ENCODE measurements at regions not wholly inside any gene's neighbourhood (a gene's known extent, or its start where the extent isn't known, plus 50 kb on each side); places are given as distances from the start of the nearest gene placed in this dataset.

GRCh38 chr7:19537942-19538401 lies 170.9 kb downstream of the POLR1F start:
- TF ChIP-seq, protein P1, sequence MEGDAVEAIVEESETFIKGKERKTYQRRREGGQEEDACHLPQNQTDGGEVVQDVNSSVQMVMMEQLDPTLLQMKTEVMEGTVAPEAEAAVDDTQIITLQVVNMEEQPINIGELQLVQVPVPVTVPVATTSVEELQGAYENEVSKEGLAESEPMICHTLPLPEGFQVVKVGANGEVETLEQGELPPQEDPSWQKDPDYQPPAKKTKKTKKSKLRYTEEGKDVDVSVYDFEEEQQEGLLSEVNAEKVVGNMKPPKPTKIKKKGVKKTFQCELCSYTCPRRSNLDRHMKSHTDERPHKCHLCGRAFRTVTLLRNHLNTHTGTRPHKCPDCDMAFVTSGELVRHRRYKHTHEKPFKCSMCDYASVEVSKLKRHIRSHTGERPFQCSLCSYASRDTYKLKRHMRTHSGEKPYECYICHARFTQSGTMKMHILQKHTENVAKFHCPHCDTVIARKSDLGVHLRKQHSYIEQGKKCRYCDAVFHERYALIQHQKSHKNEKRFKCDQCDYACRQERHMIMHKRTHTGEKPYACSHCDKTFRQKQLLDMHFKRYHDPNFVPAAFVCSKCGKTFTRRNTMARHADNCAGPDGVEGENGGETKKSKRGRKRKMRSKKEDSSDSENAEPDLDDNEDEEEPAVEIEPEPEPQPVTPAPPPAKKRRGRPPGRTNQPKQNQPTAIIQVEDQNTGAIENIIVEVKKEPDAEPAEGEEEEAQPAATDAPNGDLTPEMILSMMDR (IDR thresholded peaks at IDR 0.05) = no peak
- H3K4me3 Mint-ChIP-seq = no peak overlapping the region
- ATAC-seq (ENCODE audit: low read depth) = no peak
- ChIA-PET CTCF (no interaction called here), POLR2A (no interaction called here)
- no peak for DNase-seq
- no peaks in the 10 kb centered on the region for H3K27me3 Mint-ChIP-seq
- H3K4me1 Mint-ChIP-seq = no peaks in the 10 kb centered on the region
- H3K36me3 Mint-ChIP-seq (ENCODE audit: low read depth) = no peaks in the 10 kb centered on the region
- no peaks in the 10 kb centered on the region for H3K9me3 Mint-ChIP-seq
- intact Hi-C loops (cut with micrococcal nuclease) = no loop called here
- no peak overlapping the region for H3K27ac Mint-ChIP-seq

GRCh38 chr7:19533266-19533665 lies 175.6 kb downstream of the POLR1F start:
- ATAC-seq (ENCODE audit: low read depth) = no peak
- DNase-seq = no peak
- ChIA-PET CTCF (no interaction called here), POLR2A (no interaction called here)
- Mint-ChIP-seq H3K9me3 (no peaks in the 10 kb centered on the region), H3K4me3 (no peak overlapping the region), H3K4me1 (no peaks in the 10 kb centered on the region), H3K27ac (no peak overlapping the region), H3K36me3 (ENCODE audit: low read depth) (no peaks in the 10 kb centered on the region), H3K27me3 (no peaks in the 10 kb centered on the region)
- intact Hi-C loops (cut with micrococcal nuclease) = no loop called here
- TF ChIP-seq, protein P1 (IDR thresholded peaks at IDR 0.05) = no peak

- no peak for DNase-seq
These were observed 178.0 kb downstream of the POLR1F start for GRCh38 chr7:19530852-19531251.

GRCh38 chr7:19530261-19530660 lies 178.6 kb downstream of the POLR1F start:
- no peaks in the 10 kb centered on the region for H3K36me3 Mint-ChIP-seq (ENCODE audit: low read depth)
- CTCF ChIA-PET = no interaction called here
- intact Hi-C loops (cut with micrococcal nuclease) = no loop called here

More at GRCh38 chr7:19530852-19531251, 178.0 kb downstream of the POLR1F start:
- ATAC-seq (ENCODE audit: low read depth) = no peak
- TF ChIP-seq, protein P1 (IDR thresholded peaks at IDR 0.05) = no peak
- Mint-ChIP-seq H3K4me1 (no peaks in the 10 kb centered on the region), H3K9me3 (no peaks in the 10 kb centered on the region), H3K27me3 (no peaks in the 10 kb centered on the region), H3K27ac (no peak overlapping the region), H3K4me3 (no peak overlapping the region), H3K36me3 (ENCODE audit: low read depth) (no peaks in the 10 kb centered on the region)
- ChIA-PET POLR2A (no interaction called here), CTCF (no interaction called here)
- intact Hi-C loops (cut with micrococcal nuclease) = no loop called here

DNA sequence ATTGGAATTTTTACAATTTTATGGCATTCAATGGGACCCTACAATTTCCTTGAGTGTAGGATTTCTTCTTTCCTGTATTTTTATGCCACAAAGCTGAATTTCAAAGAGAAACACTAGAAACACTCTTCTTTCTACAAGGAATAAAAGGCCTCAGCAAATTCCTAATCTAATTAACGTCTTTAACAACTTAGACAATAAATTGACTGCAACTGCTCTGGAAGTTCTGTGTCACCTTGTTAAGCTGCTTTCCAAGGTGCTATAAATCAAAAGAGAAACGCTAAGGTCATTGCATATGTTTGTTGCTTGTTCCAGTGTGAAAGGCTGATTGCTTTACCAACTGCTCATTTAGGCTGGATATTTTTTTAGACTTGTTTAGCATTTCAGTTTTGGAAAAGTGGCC lies 182.2 kb downstream of the POLR1F start:
- Mint-ChIP-seq H3K9me3 (no peaks in the 10 kb centered on the region), H3K27ac (no peak overlapping the region), H3K36me3 (ENCODE audit: low read depth) (no peaks in the 10 kb centered on the region), H3K4me1 (no peaks in the 10 kb centered on the region), H3K27me3 (no peaks in the 10 kb centered on the region), H3K4me3 (no peak overlapping the region)
- ATAC-seq (ENCODE audit: low read depth) (no peak), DNase-seq (no peak)
- ChIA-PET POLR2A (no interaction called here), CTCF (no interaction called here)
- intact Hi-C loops (cut with micrococcal nuclease) = no loop called here
- TF ChIP-seq, protein P1 (IDR thresholded peaks at IDR 0.05) = no peak

More at GRCh38 chr7:19530261-19530660, 178.6 kb downstream of the POLR1F start:
- Mint-ChIP-seq H3K4me3 (no peak overlapping the region), H3K9me3 (no peaks in the 10 kb centered on the region), H3K4me1 (no peaks in the 10 kb centered on the region), H3K27me3 (no peaks in the 10 kb centered on the region), H3K27ac (no peak overlapping the region)
- TF ChIP-seq, protein P1 (IDR thresholded peaks at IDR 0.05) = no peak
- DNase-seq (no peak), ATAC-seq (ENCODE audit: low read depth) (no peak)
- POLR2A ChIA-PET = no interaction called here

All from activated B cell treated with CpG ODN at 0.5 μM for 24 hours (primary cell).